Jurkat, Clone E6-1 (cell line): ENCODE measurements at regions not wholly inside any gene's neighbourhood (a gene's known extent, or its start where the extent isn't known, plus 50 kb on each side); places are given as distances from the start of the nearest gene placed in this dataset.
"Not testable (repeated sequence)": the region's sequence is repeated elsewhere in the genome, so short reads cannot be mapped to it uniquely, and the experiment has no call there.

Experiments used
- DNase-seq: peaks from one replicate; pipeline ENCODE4 v3.0.0-alpha.2; 2011; ENCODE audit warnings: low read depth, low spot score
- H3K4me3 ChIP-seq: 2 replicates; pipeline ENCODE4 v1.5.1; 2011; ENCODE audit warnings: mild to moderate bottlenecking, low read length, control low read depth, moderate library complexity

- no peak overlapping the region for H3K4me3 ChIP-seq
Observed at GRCh38 chr13:104645786-104646185, 1579.6 kb upstream of the SLC10A2 start.

GRCh38 chr13:104641309-104641708, 1575.1 kb upstream of the SLC10A2 start:
- DNase-seq = no peak

More at GRCh38 chr13:104645786-104646185, 1579.6 kb upstream of the SLC10A2 start:
- no peak for DNase-seq

GRCh38 chr13:104635879-104636278, 1569.7 kb upstream of the SLC10A2 start:
- no peak for DNase-seq
- H3K4me3 ChIP-seq = no peak overlapping the region

More at GRCh38 chr13:104641309-104641708, 1575.1 kb upstream of the SLC10A2 start:
- no peak overlapping the region for H3K4me3 ChIP-seq

GRCh38 chr13:104634016-104634415, 1567.8 kb upstream of the SLC10A2 start:
- DNase-seq = no peak

GRCh38 chr13:104632736-104633135, 1566.5 kb upstream of the SLC10A2 start:
- no peak overlapping the region for H3K4me3 ChIP-seq
- no peak for DNase-seq

More at GRCh38 chr13:104634016-104634415, 1567.8 kb upstream of the SLC10A2 start:
- H3K4me3 ChIP-seq = no peak overlapping the region

- no peak overlapping the region for H3K4me3 ChIP-seq
- no peak for DNase-seq
Observed at GRCh38 chr13:104625201-104625600, 1559.0 kb upstream of the SLC10A2 start.

- DNase-seq = peak; percentile 7
- H3K4me3 ChIP-seq = no peak overlapping the region
Observed at GRCh38 chr13:104616990-104617389, 1550.8 kb upstream of the SLC10A2 start.

- DNase-seq = no peak
- H3K4me3 ChIP-seq = no peak overlapping the region
Observed at GRCh38 chr13:104614361-104615145, 1548.3 kb upstream of the SLC10A2 start.

GRCh38 chr13:104608331-104608730, 1542.1 kb upstream of the SLC10A2 start:
- DNase-seq = peak; percentile 49
- H3K4me3 ChIP-seq = no peak overlapping the region

GRCh38 chr13:104605435-104605834, 1539.2 kb upstream of the SLC10A2 start:
- not testable (repeated sequence) for DNase-seq, H3K4me3 ChIP-seq

- H3K4me3 ChIP-seq = no peak overlapping the region
- no peak for DNase-seq
Observed at GRCh38 chr13:104597546-104598180, 1531.4 kb upstream of the SLC10A2 start.

- no peak for DNase-seq
- H3K4me3 ChIP-seq = no peak overlapping the region
Observed at GRCh38 chr13:104595511-104595910, 1529.3 kb upstream of the SLC10A2 start.

- H3K4me3 ChIP-seq = no peak overlapping the region
- no peak for DNase-seq
Observed at GRCh38 chr13:104594806-104595205, 1528.6 kb upstream of the SLC10A2 start.

- H3K4me3 ChIP-seq = no peak overlapping the region
- DNase-seq = no peak
Observed at GRCh38 chr13:104593693-104594092, 1527.5 kb upstream of the SLC10A2 start.

- no peak overlapping the region for H3K4me3 ChIP-seq
- no peak for DNase-seq
Observed at GRCh38 chr13:104593251-104593576, 1527.0 kb upstream of the SLC10A2 start.

GRCh38 chr13:104592545-104593250, 1526.5 kb upstream of the SLC10A2 start:
- no peak overlapping the region for H3K4me3 ChIP-seq
- no peak for DNase-seq

GRCh38 chr13:104592127-104592526, 1525.9 kb upstream of the SLC10A2 start:
- DNase-seq = no peak

GRCh38 chr13:104586051-104586746, 1520.0 kb upstream of the SLC10A2 start:
- DNase-seq = no peak
- no peak overlapping the region for H3K4me3 ChIP-seq

More at GRCh38 chr13:104592127-104592526, 1525.9 kb upstream of the SLC10A2 start:
- H3K4me3 ChIP-seq = no peak overlapping the region

- no peak for DNase-seq
- H3K4me3 ChIP-seq = no peak overlapping the region
Observed at GRCh38 chr13:104584481-104584880, 1518.3 kb upstream of the SLC10A2 start.
